Stimulated activated naive B cell treated with anti-CD40 and anti-IgM and Interleukin-4, amounts not matched to agents 10 μg/mL and 1 μg/mL and 100 μg/mL, for 72 hours (primary cell): ENCODE measurements at regions not wholly inside any gene's neighbourhood (a gene's known extent, or its start where the extent isn't known, plus 50 kb on each side); places are given as distances from the start of the nearest gene placed in this dataset.

ENCODE experiments used
- ATAC-seq, 2 donors: fragments of 150-1000 bp; cut with Tn5 transposase; replicated peaks; 2 replicates each; pipeline ENCODE4 v1.10.0; 2021; ENCODE audit warnings: moderate library complexity in 1 of 2
- DNase-seq: peaks from one replicate; pipeline ENCODE4 v3.0.0; 2021
- H3K27ac Mint-ChIP-seq: one replicate; pipeline ENCODE4 v1.8.0; 2022; ENCODE audit warnings: mild to moderate bottlenecking, mixed read lengths
- H3K27me3 Mint-ChIP-seq, 2 donors: one replicate each; pipeline ENCODE4 v1.8.0; 2022; ENCODE audit warnings: mixed read lengths in 2 of 2
- H3K36me3 Mint-ChIP-seq, 2 donors: one replicate each; pipeline ENCODE4 v1.8.0; 2022; ENCODE audit warnings: mixed read lengths in 2 of 2, mild to moderate bottlenecking in 1 of 2
- H3K4me1 Mint-ChIP-seq, 2 donors: one replicate each; pipeline ENCODE4 v1.8.0; 2022; ENCODE audit warnings: mixed read lengths in 2 of 2, mild to moderate bottlenecking in 1 of 2
- H3K4me3 Mint-ChIP-seq, 2 donors: one replicate each; pipeline ENCODE4 v1.8.0; 2022; ENCODE audit warnings: mild to moderate bottlenecking in 2 of 2, mixed read lengths in 2 of 2, moderate library complexity in 1 of 2
- H3K9me3 Mint-ChIP-seq, 2 donors: one replicate each; pipeline ENCODE4 v1.8.0; 2022; ENCODE audit warnings: mixed read lengths in 2 of 2, mild to moderate bottlenecking in 1 of 2

- H3K4me1 Mint-ChIP-seq = no peaks in the 10 kb centered on the region
- no peak overlapping the region for H3K27ac Mint-ChIP-seq
- no peaks in the 10 kb centered on the region for H3K36me3 Mint-ChIP-seq
- H3K4me3 Mint-ChIP-seq = no peak overlapping the region
- DNase-seq (no peak), ATAC-seq (no peak)
- peaks cover 0 to 3% of the 10 kb centered on the region in 2 donors for H3K9me3 Mint-ChIP-seq
- H3K27me3 Mint-ChIP-seq = no peaks in the 10 kb centered on the region
Observed at GRCh38 chr4:181701894-181702293, 541.3 kb upstream of the TENM3 start.

GRCh38 chr4:181702864-181703495 is 540.2 kb upstream of the TENM3 start:
- H3K4me3 Mint-ChIP-seq = no peak overlapping the region
- H3K4me1 Mint-ChIP-seq = no peaks in the 10 kb centered on the region
- H3K27me3 Mint-ChIP-seq = no peaks in the 10 kb centered on the region
- ATAC-seq (no peak), DNase-seq (no peak)
- no peak overlapping the region for H3K27ac Mint-ChIP-seq
- H3K36me3 Mint-ChIP-seq = no peaks in the 10 kb centered on the region
- H3K9me3 Mint-ChIP-seq = peaks cover 0 to 3% of the 10 kb centered on the region in 2 donors

DNA sequence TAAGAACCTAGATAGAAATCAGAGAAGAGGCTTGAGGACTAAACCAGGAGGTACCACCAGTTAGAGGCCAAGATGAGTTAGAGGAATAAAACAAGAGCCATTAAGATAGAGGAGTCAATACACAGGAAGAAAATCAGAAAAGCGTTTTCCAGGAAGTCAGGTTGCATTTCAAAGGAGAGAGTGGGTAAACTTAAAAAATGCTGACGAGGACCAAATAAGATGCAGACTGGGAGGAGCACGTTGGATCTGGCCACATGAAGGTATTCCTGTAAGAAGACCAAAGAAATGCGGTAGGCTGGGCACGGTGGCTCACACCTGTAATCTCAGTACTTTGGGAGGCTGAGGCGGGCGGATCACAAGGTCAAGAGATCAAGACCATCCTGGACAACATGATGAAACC is 533.1 kb upstream of the TENM3 start:
- Mint-ChIP-seq H3K36me3 (no peaks in the 10 kb centered on the region), H3K9me3 (peaks cover 10 to 14% of the 10 kb centered on the region in 2 donors), H3K4me3 (no peak overlapping the region), H3K4me1 (no peaks in the 10 kb centered on the region), H3K27me3 (no peaks in the 10 kb centered on the region), H3K27ac (no peak overlapping the region)
- ATAC-seq = no peak
- no peak for DNase-seq

DNA sequence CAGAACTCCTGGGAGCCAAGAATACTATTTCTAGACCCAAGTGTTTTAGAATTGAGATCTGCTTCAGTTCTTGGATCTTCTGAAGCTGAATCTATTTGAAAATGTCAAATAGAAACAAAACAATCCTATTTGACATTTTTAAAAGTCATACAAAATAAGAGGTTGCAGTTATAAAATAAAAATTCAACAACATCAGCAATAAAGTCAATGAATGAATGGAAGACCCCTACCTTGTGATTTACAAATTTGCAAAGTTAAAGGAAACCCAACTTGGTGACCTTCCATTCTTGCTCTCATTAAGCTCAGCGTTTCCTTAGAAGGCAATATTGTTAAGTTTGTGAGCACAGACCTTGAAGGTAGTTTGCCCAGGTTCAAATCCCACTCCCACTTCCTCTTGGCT is 531.8 kb upstream of the TENM3 start:
- no peak overlapping the region for H3K4me3 Mint-ChIP-seq
- no peak overlapping the region for H3K27ac Mint-ChIP-seq
- no peak for DNase-seq
- H3K4me1 Mint-ChIP-seq = no peaks in the 10 kb centered on the region
- H3K36me3 Mint-ChIP-seq = no peaks in the 10 kb centered on the region
- H3K27me3 Mint-ChIP-seq = no peaks in the 10 kb centered on the region
- peaks cover 10 to 12% of the 10 kb centered on the region in 2 donors for H3K9me3 Mint-ChIP-seq
- no peak for ATAC-seq

DNA sequence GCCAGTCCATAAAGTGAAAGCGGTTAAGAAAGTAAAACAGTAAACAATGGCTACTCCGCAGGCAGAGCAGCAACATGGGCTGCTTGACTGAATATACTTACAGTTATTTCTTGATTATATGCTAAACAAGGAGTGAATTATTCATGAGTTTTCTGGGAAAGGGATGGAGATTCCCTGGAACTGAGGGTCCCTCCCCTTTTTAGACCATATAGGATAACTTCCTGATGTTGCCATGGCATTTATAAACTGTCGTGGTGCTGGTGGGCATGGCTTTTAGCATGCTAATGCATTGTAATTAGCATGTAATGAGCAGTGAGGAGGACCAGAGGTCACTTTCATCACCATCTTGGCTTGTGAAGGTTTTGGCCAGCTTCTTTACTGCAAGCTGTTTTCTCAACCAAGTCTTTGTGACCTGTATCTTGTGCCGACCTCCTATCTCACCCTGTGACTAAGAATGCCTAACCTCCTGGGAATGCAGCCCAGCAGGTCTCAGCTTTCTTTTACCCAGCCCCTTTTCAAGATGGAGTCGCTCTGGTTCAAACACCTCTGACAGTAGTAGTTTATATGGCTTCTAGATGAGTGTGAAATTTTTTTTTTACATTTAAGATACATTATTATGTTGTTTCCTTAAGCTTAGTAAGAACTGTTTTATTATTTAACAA is 514.8 kb upstream of the TENM3 start:
- peaks cover 5 to 6% of the 10 kb centered on the region in 2 donors for H3K9me3 Mint-ChIP-seq
- no peaks in the 10 kb centered on the region for H3K4me1 Mint-ChIP-seq
- H3K27me3 Mint-ChIP-seq = no peaks in the 10 kb centered on the region
- no peak overlapping the region for H3K4me3 Mint-ChIP-seq
- ATAC-seq = no peak
- H3K36me3 Mint-ChIP-seq = no peaks in the 10 kb centered on the region
- no peak for DNase-seq
- H3K27ac Mint-ChIP-seq = no peak overlapping the region

- no peaks in the 10 kb centered on the region for H3K4me1 Mint-ChIP-seq
- H3K27ac Mint-ChIP-seq = no peak overlapping the region
Observed at GRCh38 chr4:181731900-181732299, 511.3 kb upstream of the TENM3 start.

GRCh38 chr4:181737744-181738143 is 505.5 kb upstream of the TENM3 start:
- ATAC-seq (no peak), DNase-seq (no peak)
- no peaks in the 10 kb centered on the region for H3K27me3 Mint-ChIP-seq
- no peak overlapping the region for H3K27ac Mint-ChIP-seq
- H3K4me3 Mint-ChIP-seq = no peak overlapping the region
- peaks cover 0 to 3% of the 10 kb centered on the region in 2 donors for H3K9me3 Mint-ChIP-seq
- H3K36me3 Mint-ChIP-seq = no peaks in the 10 kb centered on the region
- no peaks in the 10 kb centered on the region for H3K4me1 Mint-ChIP-seq

More at GRCh38 chr4:181731900-181732299, 511.3 kb upstream of the TENM3 start:
- Mint-ChIP-seq H3K9me3 (peaks cover 4 to 6% of the 10 kb centered on the region in 2 donors), H3K36me3 (no peaks in the 10 kb centered on the region), H3K27me3 (no peaks in the 10 kb centered on the region), H3K4me3 (no peak overlapping the region)
- ATAC-seq (no peak), DNase-seq (no peak)

DNA sequence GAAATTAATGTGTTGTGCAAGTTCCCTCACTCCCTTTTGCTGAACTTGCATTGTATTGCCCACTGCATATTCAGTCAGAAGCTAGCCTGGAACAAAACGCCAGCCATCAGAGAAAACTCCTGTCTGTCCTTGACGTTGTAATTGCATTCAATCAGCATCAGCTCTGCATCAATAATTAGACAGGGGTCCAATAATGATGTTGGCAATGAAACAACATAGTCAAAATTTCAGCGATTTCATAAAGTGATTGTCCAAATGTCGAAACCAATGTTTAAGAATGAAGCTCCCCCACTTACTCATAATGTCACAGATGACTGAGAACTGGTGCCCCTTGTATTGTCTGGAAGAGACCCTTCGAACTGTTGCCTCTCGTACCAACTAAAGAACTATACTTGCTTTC is 504.2 kb upstream of the TENM3 start:
- Mint-ChIP-seq H3K27me3 (no peaks in the 10 kb centered on the region), H3K36me3 (no peaks in the 10 kb centered on the region), H3K9me3 (peaks cover 0 to 6% of the 10 kb centered on the region in 2 donors), H3K4me1 (no peaks in the 10 kb centered on the region), H3K4me3 (no peak overlapping the region), H3K27ac (no peak overlapping the region)
- no peak for DNase-seq
- ATAC-seq = no peak

DNA sequence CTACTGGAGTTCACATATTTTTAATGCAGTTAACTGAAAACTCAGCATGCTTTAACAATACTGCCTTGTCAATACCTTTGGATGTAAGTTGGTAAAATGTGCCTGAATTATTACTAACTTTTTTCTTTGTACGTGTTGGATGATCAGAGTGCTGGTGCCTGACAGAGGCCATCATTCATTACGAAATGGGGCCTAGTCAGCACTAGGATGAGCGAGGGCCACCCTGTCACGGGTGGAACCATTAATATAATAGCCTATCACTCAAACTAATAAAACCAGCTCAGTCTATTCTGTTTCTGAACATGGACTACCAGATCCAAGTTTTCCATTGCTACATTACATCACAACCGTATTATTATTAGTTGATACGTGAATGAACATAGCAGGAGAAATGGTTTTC is 501.7 kb upstream of the TENM3 start:
- H3K9me3 Mint-ChIP-seq = peaks cover 0 to 6% of the 10 kb centered on the region in 2 donors
- no peak overlapping the region for H3K4me3 Mint-ChIP-seq
- no peak for ATAC-seq
- no peaks in the 10 kb centered on the region for H3K36me3 Mint-ChIP-seq
- no peak for DNase-seq
- no peaks in the 10 kb centered on the region for H3K4me1 Mint-ChIP-seq
- H3K27me3 Mint-ChIP-seq = no peaks in the 10 kb centered on the region
- no peak overlapping the region for H3K27ac Mint-ChIP-seq

- no peaks in the 10 kb centered on the region for H3K4me1 Mint-ChIP-seq
- H3K27me3 Mint-ChIP-seq = no peaks in the 10 kb centered on the region
- no peak overlapping the region for H3K27ac Mint-ChIP-seq
- no peak for ATAC-seq
- DNase-seq = no peak
- H3K36me3 Mint-ChIP-seq = no peaks in the 10 kb centered on the region
- H3K9me3 Mint-ChIP-seq = peaks cover 0 to 3% of the 10 kb centered on the region in 2 donors
- H3K4me3 Mint-ChIP-seq = no peak overlapping the region
Observed at GRCh38 chr4:181745933-181746625, 497.1 kb upstream of the TENM3 start.

GRCh38 chr4:181748581-181748980 is 494.6 kb upstream of the TENM3 start:
- Mint-ChIP-seq H3K27me3 (no peaks in the 10 kb centered on the region), H3K4me1 (no peaks in the 10 kb centered on the region), H3K36me3 (no peaks in the 10 kb centered on the region), H3K9me3 (peaks cover 0 to 2% of the 10 kb centered on the region in 2 donors), H3K4me3 (no peak overlapping the region), H3K27ac (no peak overlapping the region)
- ATAC-seq (no peak), DNase-seq (no peak)

- Mint-ChIP-seq H3K27ac (no peak overlapping the region), H3K27me3 (no peaks in the 10 kb centered on the region), H3K4me1 (no peaks in the 10 kb centered on the region), H3K36me3 (no peaks in the 10 kb centered on the region), H3K4me3 (no peak overlapping the region), H3K9me3 (peaks cover 0 to 2% of the 10 kb centered on the region in 2 donors)
- DNase-seq (no peak), ATAC-seq (no peak)
Observed at GRCh38 chr4:181752516-181752915, 490.7 kb upstream of the TENM3 start.

DNA sequence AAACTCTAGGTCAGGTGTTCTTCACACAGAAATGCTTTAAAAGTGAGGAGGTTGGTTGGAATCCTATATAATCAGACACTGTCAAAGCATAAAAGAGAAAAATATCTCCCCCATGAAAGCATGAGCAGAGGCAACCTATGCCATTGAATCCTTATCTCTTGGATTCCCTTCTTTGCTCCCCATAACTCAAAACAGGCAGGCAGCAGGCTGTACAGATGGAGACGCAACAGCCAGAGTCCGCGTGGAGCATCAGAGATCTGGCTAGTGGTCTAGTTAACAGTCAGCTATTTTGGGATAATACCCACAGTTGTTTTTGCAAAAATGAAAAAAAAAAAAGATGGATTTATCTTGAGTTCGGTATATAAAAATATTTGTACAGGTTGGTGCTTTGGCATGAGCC is 490.0 kb upstream of the TENM3 start:
- no peak for DNase-seq
- no peaks in the 10 kb centered on the region for H3K36me3 Mint-ChIP-seq

GRCh38 chr4:181755846-181756245 is 487.4 kb upstream of the TENM3 start:
- DNase-seq = no peak
- H3K9me3 Mint-ChIP-seq = peaks cover 2 to 3% of the 10 kb centered on the region in 2 donors
- peaks cover 0 to 5% of the 10 kb centered on the region in 2 donors for H3K4me1 Mint-ChIP-seq
- no peaks in the 10 kb centered on the region for H3K27me3 Mint-ChIP-seq
- H3K27ac Mint-ChIP-seq = no peak overlapping the region
- no peaks in the 10 kb centered on the region for H3K36me3 Mint-ChIP-seq
- H3K4me3 Mint-ChIP-seq = no peak overlapping the region
- no peak for ATAC-seq

More for the DNA sequence above, 490.0 kb upstream of the TENM3 start:
- no peak overlapping the region for H3K27ac Mint-ChIP-seq
- no peak overlapping the region for H3K4me3 Mint-ChIP-seq
- H3K4me1 Mint-ChIP-seq = no peaks in the 10 kb centered on the region
- H3K9me3 Mint-ChIP-seq = peaks cover 0 to 2% of the 10 kb centered on the region in 2 donors
- no peaks in the 10 kb centered on the region for H3K27me3 Mint-ChIP-seq
- ATAC-seq = no peak
